Keratinocyte (primary cell): ENCODE measurements at regions not wholly inside any gene's neighbourhood (a gene's known extent, or its start where the extent isn't known, plus 50 kb on each side); places are given as distances from the start of the nearest gene placed in this dataset.

Experiments
- DNase-seq: peaks from one replicate; pipeline ENCODE4 v3.0.0-alpha.2; 2011; ENCODE audit warnings: low read depth, missing footprints, low spot score
- FAIRE-seq: peaks from 2 replicates; lab custom pipeline; 2011; peaks lifted over from hg19 to GRCh38; lab: Jason Lieb, UNC
- H2AFZ ChIP-seq: 2 replicates; pipeline ENCODE4 v1.6.0; 2012; ENCODE audit warnings: low read length, control low read depth, inconsistent platforms; ENCODE audit not compliant: control insufficient read depth
- H3K27ac ChIP-seq: 2 replicates; pipeline ENCODE4 v1.5.1; 2011; ENCODE audit warnings: low read length; ENCODE audit not compliant: control insufficient read depth, insufficient read depth
- H3K27me3 ChIP-seq: 3 replicates; pipeline ENCODE4 v1.6.0; 2011; ENCODE audit warnings: low read length; ENCODE audit not compliant: control insufficient read depth, insufficient read depth; ENCODE audit errors: extremely low read depth
- H3K36me3 ChIP-seq, 2 experiments: 2 replicates in 1 of 2; 3 replicates in 1 of 2; pipeline ENCODE4 v1.5.1; 2011; ENCODE audit warnings: low read length in 2 of 2, mild to moderate bottlenecking in 1 of 2; ENCODE audit not compliant: control insufficient read depth in 2 of 2, insufficient read depth in 2 of 2; ENCODE audit errors: extremely low read depth in 1 of 2
- H3K4me1 ChIP-seq: 3 replicates; pipeline ENCODE4 v1.5.1; 2011; ENCODE audit warnings: low read length; ENCODE audit not compliant: control insufficient read depth, insufficient read depth; ENCODE audit errors: extremely low read depth
- H3K4me2 ChIP-seq: 3 replicates; pipeline ENCODE4 v1.6.0; 2011; ENCODE audit warnings: low read depth, low read length; ENCODE audit not compliant: control insufficient read depth, insufficient read depth; ENCODE audit errors: extremely low read depth
- H3K4me3 ChIP-seq, 3 experiments: fragments of 200-600 bp in 1 of 3; sonication (generic) in 1 of 3; 2 replicates in 2 of 3; 3 replicates in 1 of 3; pipeline ENCODE4 v1.5.1; 2011 to 2016; ENCODE audit warnings: low read length in 3 of 3, mild to moderate bottlenecking in 3 of 3, control low read depth in 2 of 3, inconsistent platforms in 1 of 3, low read depth in 1 of 3, mixed read lengths in 1 of 3, mixed run types in 1 of 3, moderate library complexity in 1 of 3; ENCODE audit not compliant: control insufficient read depth in 2 of 3, insufficient read depth in 2 of 3; ENCODE audit errors: extremely low read depth in 1 of 3
- H3K79me2 ChIP-seq: 2 replicates; pipeline ENCODE4 v1.6.0; 2012; ENCODE audit warnings: low read length; ENCODE audit not compliant: control insufficient read depth, insufficient read depth
- H3K9ac ChIP-seq: 3 replicates; pipeline ENCODE4 v1.6.0; 2011; ENCODE audit warnings: low read length; ENCODE audit not compliant: control insufficient read depth, insufficient read depth; ENCODE audit errors: extremely low read depth
- H3K9me1 ChIP-seq: 3 replicates; pipeline ENCODE4 v1.6.0; 2011; ENCODE audit warnings: low read length; ENCODE audit not compliant: control insufficient read depth, insufficient read depth; ENCODE audit errors: extremely low read depth
- H3K9me3 ChIP-seq: 2 replicates; pipeline ENCODE4 v1.5.1; 2012; ENCODE audit warnings: low read depth, low read length; ENCODE audit not compliant: control insufficient read depth
- H4K20me1 ChIP-seq: 3 replicates; pipeline ENCODE4 v1.6.0; 2011; ENCODE audit warnings: low read length; ENCODE audit not compliant: control insufficient read depth, insufficient read depth; ENCODE audit errors: extremely low read depth
- EZH2 ChIP-seq: IDR thresholded peaks from one replicate; pipeline ENCODE4 v1.6.1; 2012; ENCODE audit warnings: inconsistent platforms, mild to moderate bottlenecking, low read length, moderate library complexity
- dilution Hi-C: fragments of 300-500 bp; cut with MboI; formaldehyde crosslinking; loops from one replicate; pipeline ENCODE4 v1.7.0; 2020; ENCODE audit warnings: low sequenced_read_pairs; ENCODE audit not compliant: extremely low pct_ligation_motif_present
- TF ChIP-seq, protein P1 (sequence below), 3 experiments: IDR thresholded peaks in 1 of 3; conservative IDR thresholded peaks in 1 of 3; optimal IDR thresholded peaks in 1 of 3; 2 replicates in 2 of 3; 3 replicates in 1 of 3; pipeline versions ENCODE3 to v1.5.1; 2011; ENCODE audit warnings: low read length in 3 of 3, mild to moderate bottlenecking in 3 of 3, moderate library complexity in 2 of 3, control low read depth in 1 of 3, inconsistent platforms in 1 of 3; ENCODE audit not compliant: insufficient read depth in 2 of 3; ENCODE audit errors: extremely low read depth in 1 of 3

DNA sequence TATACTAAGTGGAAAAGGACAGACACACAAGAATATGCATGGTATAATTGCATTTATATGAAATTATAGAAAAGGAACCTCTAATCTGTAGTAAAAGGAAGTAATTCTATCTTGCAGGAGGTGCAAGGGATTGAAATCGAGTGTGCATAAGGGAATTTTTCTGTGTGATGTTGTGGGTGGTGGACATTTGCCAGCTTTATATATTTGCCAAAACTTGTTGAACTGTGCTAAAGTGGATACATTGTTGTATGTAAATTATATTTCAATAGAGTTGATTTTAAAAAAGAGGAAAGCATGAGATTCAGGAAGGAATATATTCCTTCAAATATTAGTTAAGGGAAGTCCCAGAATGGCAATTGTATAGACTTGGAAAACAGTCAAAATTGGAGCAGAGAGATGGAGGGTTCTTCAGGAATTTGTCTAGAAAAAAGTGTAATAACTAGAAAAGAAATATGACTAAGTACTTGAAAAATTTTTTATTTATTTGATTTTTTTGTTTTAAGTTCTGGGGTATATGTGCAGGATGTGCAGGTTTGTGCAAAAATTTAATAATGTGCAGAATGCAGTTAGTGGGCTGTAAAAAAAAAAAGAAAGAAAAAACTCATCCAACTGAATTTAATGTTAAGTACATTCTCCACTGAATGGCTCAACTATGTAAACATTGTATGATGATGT is 96.1 kb downstream of the ARL4A start:
- dilution Hi-C loops = no loop called here
- no peak for TF ChIP-seq EZH2
- TF ChIP-seq, protein P1, sequence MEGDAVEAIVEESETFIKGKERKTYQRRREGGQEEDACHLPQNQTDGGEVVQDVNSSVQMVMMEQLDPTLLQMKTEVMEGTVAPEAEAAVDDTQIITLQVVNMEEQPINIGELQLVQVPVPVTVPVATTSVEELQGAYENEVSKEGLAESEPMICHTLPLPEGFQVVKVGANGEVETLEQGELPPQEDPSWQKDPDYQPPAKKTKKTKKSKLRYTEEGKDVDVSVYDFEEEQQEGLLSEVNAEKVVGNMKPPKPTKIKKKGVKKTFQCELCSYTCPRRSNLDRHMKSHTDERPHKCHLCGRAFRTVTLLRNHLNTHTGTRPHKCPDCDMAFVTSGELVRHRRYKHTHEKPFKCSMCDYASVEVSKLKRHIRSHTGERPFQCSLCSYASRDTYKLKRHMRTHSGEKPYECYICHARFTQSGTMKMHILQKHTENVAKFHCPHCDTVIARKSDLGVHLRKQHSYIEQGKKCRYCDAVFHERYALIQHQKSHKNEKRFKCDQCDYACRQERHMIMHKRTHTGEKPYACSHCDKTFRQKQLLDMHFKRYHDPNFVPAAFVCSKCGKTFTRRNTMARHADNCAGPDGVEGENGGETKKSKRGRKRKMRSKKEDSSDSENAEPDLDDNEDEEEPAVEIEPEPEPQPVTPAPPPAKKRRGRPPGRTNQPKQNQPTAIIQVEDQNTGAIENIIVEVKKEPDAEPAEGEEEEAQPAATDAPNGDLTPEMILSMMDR (optimal IDR thresholded peaks at IDR 0.05 in 1 of 3, IDR thresholded peaks at IDR 0.05 in 1 of 3, conservative IDR thresholded peaks at IDR 0.05 in 1 of 3; ENCODE audit: extremely low read depth in 1 of 3, insufficient read depth in 2 of 3, low read length in 3 of 3) = no peak
- FAIRE-seq (no peak), DNase-seq (no peak)
- Histone ChIP-seq H3K4me1 (no peaks in the 10 kb centered on the region), H3K9ac (no peak overlapping the region), H3K4me3 (no peak overlapping the region), H3K27me3 (no peaks in the 10 kb centered on the region), H2AFZ (no peak overlapping the region), H3K36me3 (no peaks in the 10 kb centered on the region), H3K9me3 (no peaks in the 10 kb centered on the region), H4K20me1 (no peaks in the 10 kb centered on the region), H3K9me1 (no peaks in the 10 kb centered on the region), H3K4me2 (no peak overlapping the region), H3K27ac (no peak overlapping the region), H3K79me2 (no peaks in the 10 kb centered on the region)

DNA sequence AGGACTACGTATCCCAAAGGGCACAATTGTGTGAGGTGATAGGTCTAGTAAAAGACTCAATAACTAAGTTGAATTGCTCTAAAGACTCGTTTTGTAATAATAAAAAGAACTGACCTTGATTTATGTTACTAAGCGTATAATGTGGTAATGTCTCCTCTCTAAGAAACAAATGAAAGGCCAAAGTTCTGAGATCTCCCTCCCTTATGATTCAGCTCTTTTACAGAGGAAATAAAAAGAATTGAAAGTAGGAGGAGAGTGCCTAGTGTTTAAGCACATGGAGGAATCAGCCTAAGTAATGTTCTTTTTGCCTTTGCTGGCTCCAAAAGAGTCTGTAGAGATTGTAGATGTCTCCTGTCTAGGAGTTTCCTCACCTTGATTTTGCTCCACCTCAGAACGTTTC is 98.0 kb downstream of the ARL4A start:
- TF ChIP-seq EZH2 = no peak
- TF ChIP-seq, protein P1 (optimal IDR thresholded peaks at IDR 0.05 in 1 of 3, IDR thresholded peaks at IDR 0.05 in 1 of 3, conservative IDR thresholded peaks at IDR 0.05 in 1 of 3; ENCODE audit: extremely low read depth in 1 of 3, insufficient read depth in 2 of 3, low read length in 3 of 3) = no peak
- Histone ChIP-seq H3K4me1 (no peaks in the 10 kb centered on the region), H3K4me2 (no peak overlapping the region), H3K36me3 (no peaks in the 10 kb centered on the region), H4K20me1 (no peaks in the 10 kb centered on the region), H3K9ac (no peak overlapping the region), H2AFZ (no peak overlapping the region), H3K27ac (no peak overlapping the region), H3K4me3 (no peak overlapping the region), H3K9me3 (no peaks in the 10 kb centered on the region), H3K27me3 (no peaks in the 10 kb centered on the region), H3K9me1 (no peaks in the 10 kb centered on the region), H3K79me2 (no peaks in the 10 kb centered on the region)
- no peak for DNase-seq
- FAIRE-seq = no peak
- dilution Hi-C loops = no loop called here
